Endothelial cell of umbilical vein (primary cell): ENCODE measurements at regions not wholly inside any gene's neighbourhood (a gene's known extent, or its start where the extent isn't known, plus 50 kb on each side); places are given as distances from the start of the nearest gene placed in this dataset.

Experiments
- BruUV-seq: library from RNA; stranded (reverse); fragments of 400-500 nt; replicated peaks from 2 replicates; lab custom pipeline; 2021; lab: Mats Ljungman, UMichigan
- CTCF ChIA-PET: fragments of 300-600, 350-600 bp; sonication (Branson Sonifier 250); formaldehyde crosslinking; loops from one replicate; lab custom pipeline; 2021; ENCODE audit warnings: antibody characterized with exemption, inconsistent platforms; lab: Charles Lee
- POLR2A ChIA-PET: fragments of 300-600, 350-600 bp; sonication (Branson Sonifier 250); formaldehyde crosslinking; loops from one replicate; lab custom pipeline; 2021; ENCODE audit warnings: antibody characterized with exemption, inconsistent platforms; lab: Charles Lee
- DNase-seq: peaks from one replicate; pipeline ENCODE4 v3.0.0-alpha.2; 2011; ENCODE audit warnings: low read depth, low spot score
- FAIRE-seq: peaks from 2 replicates; lab custom pipeline; 2011; peaks lifted over from hg19 to GRCh38; lab: Jason Lieb, UNC
- H2AFZ ChIP-seq: 2 replicates; pipeline ENCODE4 v1.6.0; 2012; ENCODE audit warnings: low read depth, low read length, control low read depth, inconsistent platforms
- H3K27ac ChIP-seq: 2 replicates; pipeline ENCODE4 v1.5.1; 2011; ENCODE audit warnings: low read depth, mild to moderate bottlenecking, control low read depth, low read length, moderate library complexity; ENCODE audit not compliant: insufficient read depth
- H3K27me3 ChIP-seq, 2 experiments: 2 replicates each; pipeline versions ENCODE4 v1.6.0 to v1.6.1; 2011; ENCODE audit warnings: low read length in 2 of 2, mixed read lengths in 1 of 2; ENCODE audit not compliant: control insufficient read depth in 2 of 2, insufficient read depth in 2 of 2
- H3K36me3 ChIP-seq, 2 experiments: 2 replicates in 1 of 2; 3 replicates in 1 of 2; pipeline ENCODE4 v1.5.1; 2011; ENCODE audit warnings: low read length in 2 of 2, mild to moderate bottlenecking in 1 of 2, moderate library complexity in 1 of 2; ENCODE audit not compliant: control insufficient read depth in 2 of 2, insufficient read depth in 2 of 2; ENCODE audit errors: extremely low read depth in 1 of 2
- H3K4me1 ChIP-seq: 3 replicates; pipeline ENCODE4 v1.5.1; 2011; ENCODE audit warnings: mild to moderate bottlenecking, low read length; ENCODE audit not compliant: control insufficient read depth, insufficient read depth; ENCODE audit errors: extremely low read depth
- H3K4me2 ChIP-seq: 2 replicates; pipeline ENCODE4 v1.6.1; 2011; ENCODE audit warnings: low read length, control low read depth, mixed read lengths; ENCODE audit not compliant: insufficient read depth
- H3K4me3 ChIP-seq, 3 experiments: fragments of 200-600 bp in 1 of 3; sonication (generic), shearing (Covaris generic) in 1 of 3; replicated peaks in 1 of 3; 2 replicates each; pipeline ENCODE4 v1.5.1; 2011 to 2016; ENCODE audit warnings: control low read depth in 3 of 3, low read length in 3 of 3, mild to moderate bottlenecking in 2 of 3, inconsistent platforms in 1 of 3, low read depth in 1 of 3, moderate library complexity in 1 of 3; ENCODE audit not compliant: insufficient read depth in 1 of 3
- H3K79me2 ChIP-seq: 2 replicates; pipeline ENCODE4 v1.6.0; 2012; ENCODE audit warnings: low read length, inconsistent platforms; ENCODE audit not compliant: control insufficient read depth, insufficient read depth
- H3K9ac ChIP-seq: replicated peaks from 2 replicates; pipeline ENCODE3; 2011; ENCODE audit warnings: low read length, control low read depth; ENCODE audit not compliant: insufficient read depth; ENCODE audit errors: extremely low read depth
- H3K9me1 ChIP-seq: replicated peaks from 3 replicates; pipeline ENCODE4 v1.6.0; 2011; ENCODE audit warnings: mild to moderate bottlenecking, low read length; ENCODE audit not compliant: control insufficient read depth, insufficient read depth; ENCODE audit errors: extremely low read depth
- H3K9me3 ChIP-seq: replicated peaks from 2 replicates; pipeline ENCODE4 v1.5.1; 2012; ENCODE audit warnings: low read length, inconsistent platforms; ENCODE audit not compliant: control insufficient read depth, insufficient read depth
- H4K20me1 ChIP-seq: replicated peaks from 2 replicates; pipeline ENCODE3; 2011; ENCODE audit warnings: mild to moderate bottlenecking, low read length; ENCODE audit not compliant: control insufficient read depth, insufficient read depth; ENCODE audit errors: extremely low read depth
- EZH2 ChIP-seq: IDR thresholded peaks from 2 replicates; pipeline ENCODE4 v1.6.1; 2012; ENCODE audit warnings: borderline replicate concordance, low read depth, mild to moderate bottlenecking, moderate library complexity, low read length, inconsistent platforms; ENCODE audit not compliant: severe bottlenecking
- FOS ChIP-seq: IDR thresholded peaks from 2 replicates; pipeline ENCODE4 v1.6.1; 2011; ENCODE audit warnings: mild to moderate bottlenecking, low read length, moderate library complexity, borderline replicate concordance; ENCODE audit not compliant: insufficient read depth
- GATA2 ChIP-seq: IDR thresholded peaks from 2 replicates; pipeline ENCODE4 v1.7.0; 2011; ENCODE audit warnings: low read depth, mild to moderate bottlenecking, moderate library complexity, mixed read lengths, low read length; ENCODE audit not compliant: insufficient read length, insufficient read depth
- JUN ChIP-seq: IDR thresholded peaks from 2 replicates; pipeline ENCODE4 v1.6.1; 2011; ENCODE audit warnings: borderline replicate concordance, low read depth; ENCODE audit not compliant: insufficient read length, insufficient read depth
- MYC ChIP-seq: IDR thresholded peaks from one replicate; pipeline ENCODE4 v1.6.1; 2011; ENCODE audit warnings: mild to moderate bottlenecking, low read depth, low read length
- POLR2A ChIP-seq: IDR thresholded peaks from 2 replicates; pipeline ENCODE4 v1.6.1; 2012; ENCODE audit warnings: low read depth, mild to moderate bottlenecking, control low read depth, low read length
- POLR2AphosphoS5 ChIP-seq: IDR thresholded peaks from 2 replicates; pipeline ENCODE4 v1.6.1; 2012; ENCODE audit warnings: low read depth, mild to moderate bottlenecking, control low read depth, low read length, moderate library complexity; ENCODE audit not compliant: insufficient read depth
- dilution Hi-C: fragments of 300-500 bp; cut with MboI; formaldehyde crosslinking; loops from one replicate; pipeline ENCODE4 v1.15.0; 2019; ENCODE audit warnings: low sequenced_read_pairs; ENCODE audit not compliant: extremely low pct_ligation_motif_present
- intact Hi-C: fragments of 100-400 bp; cut with micrococcal nuclease; formaldehyde crosslinking; loops from one replicate; pipeline ENCODE4 v1.10.0; 2022
- TF ChIP-seq, protein P1 (sequence below), 2 donors: IDR thresholded peaks; 1 replicate in 1 of 2; 2 replicates in 1 of 2; pipeline ENCODE4 v1.5.1; 2011; ENCODE audit warnings: low read length in 2 of 2, mild to moderate bottlenecking in 2 of 2, moderate library complexity in 2 of 2, control low read depth in 1 of 2, inconsistent platforms in 1 of 2, low read depth in 1 of 2; ENCODE audit not compliant: insufficient read depth in 1 of 2; ENCODE audit errors: extremely low read depth in 1 of 2
- TF ChIP-seq, protein P2 (sequence below): IDR thresholded peaks from 2 replicates; pipeline ENCODE4 v1.6.1; 2011; ENCODE audit not compliant: insufficient read depth, insufficient read length

- Histone ChIP-seq H3K9me3 (peaks cover 2% of the 10 kb centered on the region), H3K36me3 (no peaks in the 10 kb centered on the region), H3K9ac (no peak overlapping the region), H2AFZ (no peak overlapping the region), H3K27ac (no peak overlapping the region), H3K79me2 (no peaks in the 10 kb centered on the region), H3K4me1 (no peaks in the 10 kb centered on the region), H4K20me1 (no peaks in the 10 kb centered on the region), H3K4me2 (no peak overlapping the region), H3K27me3 (no peaks in the 10 kb centered on the region), H3K9me1 (no peaks in the 10 kb centered on the region), H3K4me3 (no peak overlapping the region)
- CTCF ChIA-PET, result no interaction called here
- TF ChIP-seq, protein P1, sequence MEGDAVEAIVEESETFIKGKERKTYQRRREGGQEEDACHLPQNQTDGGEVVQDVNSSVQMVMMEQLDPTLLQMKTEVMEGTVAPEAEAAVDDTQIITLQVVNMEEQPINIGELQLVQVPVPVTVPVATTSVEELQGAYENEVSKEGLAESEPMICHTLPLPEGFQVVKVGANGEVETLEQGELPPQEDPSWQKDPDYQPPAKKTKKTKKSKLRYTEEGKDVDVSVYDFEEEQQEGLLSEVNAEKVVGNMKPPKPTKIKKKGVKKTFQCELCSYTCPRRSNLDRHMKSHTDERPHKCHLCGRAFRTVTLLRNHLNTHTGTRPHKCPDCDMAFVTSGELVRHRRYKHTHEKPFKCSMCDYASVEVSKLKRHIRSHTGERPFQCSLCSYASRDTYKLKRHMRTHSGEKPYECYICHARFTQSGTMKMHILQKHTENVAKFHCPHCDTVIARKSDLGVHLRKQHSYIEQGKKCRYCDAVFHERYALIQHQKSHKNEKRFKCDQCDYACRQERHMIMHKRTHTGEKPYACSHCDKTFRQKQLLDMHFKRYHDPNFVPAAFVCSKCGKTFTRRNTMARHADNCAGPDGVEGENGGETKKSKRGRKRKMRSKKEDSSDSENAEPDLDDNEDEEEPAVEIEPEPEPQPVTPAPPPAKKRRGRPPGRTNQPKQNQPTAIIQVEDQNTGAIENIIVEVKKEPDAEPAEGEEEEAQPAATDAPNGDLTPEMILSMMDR (IDR thresholded peaks at IDR 0.05; ENCODE audit: extremely low read depth in 1 of 2, insufficient read depth in 1 of 2, low read depth in 1 of 2, low read length in 2 of 2), result no peak
- TF ChIP-seq, protein P2, sequence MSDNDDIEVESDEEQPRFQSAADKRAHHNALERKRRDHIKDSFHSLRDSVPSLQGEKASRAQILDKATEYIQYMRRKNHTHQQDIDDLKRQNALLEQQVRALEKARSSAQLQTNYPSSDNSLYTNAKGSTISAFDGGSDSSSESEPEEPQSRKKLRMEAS, result no peak
- TF ChIP-seq POLR2A (no peak), POLR2AphosphoS5 (no peak), GATA2 (no peak), FOS (no peak), EZH2 (no peak), JUN (no peak), MYC (no peak)
- POLR2A ChIA-PET, result no interaction called here
- no peak for FAIRE-seq
- no peak for DNase-seq
- intact Hi-C loops (no loop called here), dilution Hi-C loops (no loop called here)
- BruUV-seq, result no TSS peak
Measured at GRCh38 chr1:29861446-29861845, 625.1 kb downstream of the PTPRU start.
